ENCODE measurements at regions not wholly inside any gene's neighbourhood (a gene's known extent, or its start where the extent isn't known, plus 50 kb on each side); places are given as distances from the start of the nearest gene placed in this dataset.

- TF ChIP-seq POLR2A (IDR thresholded peaks at IDR 0.05), result no peak
- TF ChIP-seq, protein P1, sequence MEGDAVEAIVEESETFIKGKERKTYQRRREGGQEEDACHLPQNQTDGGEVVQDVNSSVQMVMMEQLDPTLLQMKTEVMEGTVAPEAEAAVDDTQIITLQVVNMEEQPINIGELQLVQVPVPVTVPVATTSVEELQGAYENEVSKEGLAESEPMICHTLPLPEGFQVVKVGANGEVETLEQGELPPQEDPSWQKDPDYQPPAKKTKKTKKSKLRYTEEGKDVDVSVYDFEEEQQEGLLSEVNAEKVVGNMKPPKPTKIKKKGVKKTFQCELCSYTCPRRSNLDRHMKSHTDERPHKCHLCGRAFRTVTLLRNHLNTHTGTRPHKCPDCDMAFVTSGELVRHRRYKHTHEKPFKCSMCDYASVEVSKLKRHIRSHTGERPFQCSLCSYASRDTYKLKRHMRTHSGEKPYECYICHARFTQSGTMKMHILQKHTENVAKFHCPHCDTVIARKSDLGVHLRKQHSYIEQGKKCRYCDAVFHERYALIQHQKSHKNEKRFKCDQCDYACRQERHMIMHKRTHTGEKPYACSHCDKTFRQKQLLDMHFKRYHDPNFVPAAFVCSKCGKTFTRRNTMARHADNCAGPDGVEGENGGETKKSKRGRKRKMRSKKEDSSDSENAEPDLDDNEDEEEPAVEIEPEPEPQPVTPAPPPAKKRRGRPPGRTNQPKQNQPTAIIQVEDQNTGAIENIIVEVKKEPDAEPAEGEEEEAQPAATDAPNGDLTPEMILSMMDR (IDR thresholded peaks at IDR 0.05), result no peak
These were observed 125.4 kb upstream of the EOLA2 start for GRCh38 chrX:150063674-150064073.
